ENCODE measurements at regions not wholly inside any gene's neighbourhood (a gene's known extent, or its start where the extent isn't known, plus 50 kb on each side); places are given as distances from the start of the nearest gene placed in this dataset.

DNA sequence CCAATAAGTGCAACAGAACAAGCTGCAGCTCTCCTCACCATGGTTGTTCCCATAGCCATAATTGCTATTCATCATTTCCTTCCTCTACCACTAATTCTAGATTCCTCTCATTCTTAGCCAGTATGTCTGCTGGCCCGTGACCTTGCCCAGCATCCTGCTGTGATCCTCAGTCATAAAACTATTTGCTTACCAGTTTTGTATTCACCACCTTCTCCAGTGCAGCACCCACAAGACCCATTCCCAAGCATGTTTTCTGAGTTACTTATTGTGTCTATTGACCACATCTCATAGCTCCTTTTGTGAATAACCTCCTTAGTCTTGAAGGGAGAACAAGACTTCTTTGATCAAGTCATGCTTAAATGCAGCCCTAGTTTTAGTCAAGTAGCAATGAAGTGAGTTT, 488.0 kb upstream of the CTNND2 start:
- 63 to 75% methylated on average over 1 of the region's 1 CpG for WGBS, 2 donors
- ATAC-seq (ENCODE audit: low FRiP score in 2 of 2), result no peak

DNA sequence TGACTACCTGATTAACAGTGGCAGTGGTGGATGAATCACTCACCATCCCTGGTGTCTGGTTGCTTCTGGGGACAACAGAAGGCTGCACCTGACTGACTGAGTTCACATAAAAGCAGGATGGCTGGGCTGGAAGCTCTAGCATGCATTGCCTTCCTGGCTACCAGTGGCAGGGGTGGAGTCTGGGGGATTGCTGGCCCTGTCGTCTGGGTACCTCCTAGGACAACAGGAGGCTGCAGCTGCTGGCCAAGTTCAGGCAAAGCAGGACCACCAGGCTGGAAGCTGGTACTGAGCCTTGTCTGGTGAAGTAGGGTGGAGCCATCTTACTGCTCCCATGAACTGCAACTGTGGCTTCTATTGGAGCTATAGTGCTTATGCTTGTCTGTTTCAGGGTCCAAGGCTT, 480.8 kb upstream of the CTNND2 start:
- ATAC-seq (ENCODE audit: low FRiP score in 2 of 2) (no peak), DNase-seq (no peak)
- WGBS, 2 donors, result 40% methylated on average over 1 of the region's 1 CpG; no CpG with 5 or more reads in 1 of the 2 donors
- no peak overlapping the region for H3K4me3 ChIP-seq
- H3K36me3 ChIP-seq, result no peaks in the 10 kb centered on the region
- TF ChIP-seq EP300 (IDR thresholded peaks at IDR 0.05), result no peak
- TF ChIP-seq, protein P1, sequence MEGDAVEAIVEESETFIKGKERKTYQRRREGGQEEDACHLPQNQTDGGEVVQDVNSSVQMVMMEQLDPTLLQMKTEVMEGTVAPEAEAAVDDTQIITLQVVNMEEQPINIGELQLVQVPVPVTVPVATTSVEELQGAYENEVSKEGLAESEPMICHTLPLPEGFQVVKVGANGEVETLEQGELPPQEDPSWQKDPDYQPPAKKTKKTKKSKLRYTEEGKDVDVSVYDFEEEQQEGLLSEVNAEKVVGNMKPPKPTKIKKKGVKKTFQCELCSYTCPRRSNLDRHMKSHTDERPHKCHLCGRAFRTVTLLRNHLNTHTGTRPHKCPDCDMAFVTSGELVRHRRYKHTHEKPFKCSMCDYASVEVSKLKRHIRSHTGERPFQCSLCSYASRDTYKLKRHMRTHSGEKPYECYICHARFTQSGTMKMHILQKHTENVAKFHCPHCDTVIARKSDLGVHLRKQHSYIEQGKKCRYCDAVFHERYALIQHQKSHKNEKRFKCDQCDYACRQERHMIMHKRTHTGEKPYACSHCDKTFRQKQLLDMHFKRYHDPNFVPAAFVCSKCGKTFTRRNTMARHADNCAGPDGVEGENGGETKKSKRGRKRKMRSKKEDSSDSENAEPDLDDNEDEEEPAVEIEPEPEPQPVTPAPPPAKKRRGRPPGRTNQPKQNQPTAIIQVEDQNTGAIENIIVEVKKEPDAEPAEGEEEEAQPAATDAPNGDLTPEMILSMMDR (IDR thresholded peaks at IDR 0.05), result no peak
- H3K9me3 ChIP-seq, result no peaks in the 10 kb centered on the region
- H3K4me1 ChIP-seq, result no peaks in the 10 kb centered on the region
- H3K27me3 ChIP-seq, result no peaks in the 10 kb centered on the region
- H3K27ac ChIP-seq, result no peak overlapping the region

More for the DNA sequence above, 488.0 kb upstream of the CTNND2 start:
- no peak overlapping the region for H3K27ac ChIP-seq
- H3K27me3 ChIP-seq, result no peaks in the 10 kb centered on the region
- H3K9me3 ChIP-seq, result no peaks in the 10 kb centered on the region
- H3K4me3 ChIP-seq, result no peak overlapping the region
- TF ChIP-seq POLR2AphosphoS5 (IDR thresholded peaks at IDR 0.05) (no peak), POLR2A (IDR thresholded peaks at IDR 0.05) (no peak), EP300 (IDR thresholded peaks at IDR 0.05) (no peak)
- TF ChIP-seq, protein P1 (IDR thresholded peaks at IDR 0.05), result no peak
- DNase-seq, result no peak
- no peaks in the 10 kb centered on the region for H3K4me1 ChIP-seq
- no peaks in the 10 kb centered on the region for H3K36me3 ChIP-seq

DNA sequence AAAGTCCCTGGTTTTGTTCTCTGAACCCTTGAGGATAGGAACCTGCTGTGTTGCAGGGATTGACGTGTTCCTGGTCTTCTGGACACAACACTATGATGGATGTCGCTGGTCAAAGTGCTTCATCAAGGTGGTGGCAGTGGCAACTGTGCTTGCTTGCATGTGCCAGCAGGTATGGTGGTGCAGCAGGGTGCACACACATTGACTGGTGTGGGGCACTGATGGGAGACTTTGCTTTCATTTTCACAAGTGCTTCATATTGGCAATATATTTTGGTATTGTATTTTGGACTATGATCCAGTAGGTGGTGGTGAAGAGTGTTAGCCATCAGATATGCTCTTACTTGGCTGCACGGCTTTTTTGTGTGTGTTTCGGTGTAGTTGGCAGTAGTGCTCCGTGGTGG, 479.8 kb upstream of the CTNND2 start:
- ATAC-seq (ENCODE audit: low FRiP score in 2 of 2) (no peak), DNase-seq (no peak)
- H3K36me3 ChIP-seq, result no peaks in the 10 kb centered on the region
- TF ChIP-seq EP300 (IDR thresholded peaks at IDR 0.05) (no peak), POLR2A (IDR thresholded peaks at IDR 0.05) (no peak), POLR2AphosphoS5 (IDR thresholded peaks at IDR 0.05) (no peak)
- TF ChIP-seq, protein P1 (IDR thresholded peaks at IDR 0.05), result no peak
- H3K4me1 ChIP-seq, result no peaks in the 10 kb centered on the region
- no peaks in the 10 kb centered on the region for H3K9me3 ChIP-seq
- WGBS, 2 donors, result 71 to 89% methylated on average over 5 of the region's 5 CpGs
- no peak overlapping the region for H3K4me3 ChIP-seq
- no peak overlapping the region for H3K27ac ChIP-seq
- no peaks in the 10 kb centered on the region for H3K27me3 ChIP-seq

DNA sequence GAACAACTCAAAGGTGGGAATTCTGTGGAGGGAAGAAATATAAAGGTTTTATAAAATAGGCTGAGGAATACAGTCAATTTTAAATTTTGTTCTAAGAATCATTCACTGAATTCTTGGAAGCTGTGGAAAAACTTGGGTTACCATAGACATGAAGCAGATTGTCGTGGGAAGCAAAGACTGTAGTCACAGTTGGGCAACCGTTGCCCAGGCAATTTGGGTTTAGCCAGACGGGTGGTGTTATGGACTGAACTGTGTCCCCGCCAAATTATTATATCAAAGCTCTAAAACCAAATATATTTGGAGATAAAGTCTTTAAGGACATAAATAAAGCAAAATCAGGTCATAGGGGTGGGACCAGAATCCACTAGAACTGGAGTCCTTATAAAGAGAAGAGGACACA, 463.7 kb upstream of the CTNND2 start:
- H3K27ac ChIP-seq, result no peak overlapping the region
- no peak overlapping the region for H3K4me3 ChIP-seq
- no peaks in the 10 kb centered on the region for H3K36me3 ChIP-seq
- H3K4me1 ChIP-seq, result no peaks in the 10 kb centered on the region
- no peak for DNase-seq
- ATAC-seq (ENCODE audit: low FRiP score in 2 of 2), result no peak
- no peaks in the 10 kb centered on the region for H3K27me3 ChIP-seq
- no peak for TF ChIP-seq EP300 (IDR thresholded peaks at IDR 0.05)
- TF ChIP-seq, protein P1 (IDR thresholded peaks at IDR 0.05), result no peak
- no peak for TF ChIP-seq POLR2A (IDR thresholded peaks at IDR 0.05)
- TF ChIP-seq POLR2AphosphoS5 (IDR thresholded peaks at IDR 0.05), result no peak
- 86% methylated on average over 4 of the region's 4 CpGs for WGBS, 2 donors
- H3K9me3 ChIP-seq, result no peaks in the 10 kb centered on the region

DNA sequence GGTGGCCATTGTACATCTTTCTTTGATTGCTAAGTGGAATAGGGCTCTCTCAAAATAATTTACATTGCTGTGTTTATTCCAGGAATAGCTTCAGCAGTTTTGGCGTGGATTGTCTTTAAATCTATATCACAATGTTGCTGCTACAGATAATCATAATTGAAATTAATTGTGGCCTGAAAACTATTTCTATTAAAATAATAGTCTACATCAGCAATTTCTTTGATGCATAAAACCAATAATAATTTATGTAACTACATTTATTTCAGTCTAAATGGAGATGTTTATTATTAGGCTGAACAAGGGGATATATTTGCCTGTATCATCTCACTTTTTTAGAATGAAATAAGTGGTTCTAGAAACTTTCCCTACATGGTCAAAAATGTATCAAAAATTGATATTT, 456.0 kb upstream of the CTNND2 start:
- WGBS, 2 donors, result 88 to 94% methylated on average over 1 of the region's 1 CpG
- ATAC-seq (ENCODE audit: low FRiP score in 2 of 2) (no peak), DNase-seq (no peak)
- no peak overlapping the region for H3K4me3 ChIP-seq
- no peak overlapping the region for H3K27ac ChIP-seq
- no peaks in the 10 kb centered on the region for H3K36me3 ChIP-seq
- TF ChIP-seq, protein P1 (IDR thresholded peaks at IDR 0.05), result no peak
- TF ChIP-seq POLR2AphosphoS5 (IDR thresholded peaks at IDR 0.05), result no peak
- TF ChIP-seq POLR2A (IDR thresholded peaks at IDR 0.05), result no peak
- H3K27me3 ChIP-seq, result no peaks in the 10 kb centered on the region
- H3K9me3 ChIP-seq, result peaks cover 0 to 9% (median 2%) of the 10 kb centered on the region in 4 donors
- no peaks in the 10 kb centered on the region for H3K4me1 ChIP-seq

All from upper lobe of left lung (tissue), 6 donors.